Heart left ventricle (tissue), 13 donors: ENCODE measurements at regions not wholly inside any gene's neighbourhood (a gene's known extent, or its start where the extent isn't known, plus 50 kb on each side); places are given as distances from the start of the nearest gene placed in this dataset.

Source experiments
- POLR2A ChIP-seq, 2 donors: fragments of 450-650 bp; IDR thresholded peaks; one replicate each; pipeline ENCODE4 v1.6.1; 2017; ENCODE audit warnings: antibody characterized with exemption in 2 of 2, mild to moderate bottlenecking in 2 of 2, moderate library complexity in 2 of 2
- TF ChIP-seq, protein P1 (sequence below), 12 donors: fragments of 200-600 bp; sonication (generic) in 4 of 12; IDR thresholded peaks; one replicate each; pipeline versions ENCODE4 v1.5.0 to v1.8.0; 2018 to 2022; ENCODE audit warnings: antibody characterized with exemption in 12 of 12, mild to moderate bottlenecking in 5 of 12
- donor health status: ischemic (EF 13 %, LVEDD 7.1; RV severe dilation, severe dysfunction).
- donor health status: DM: no; HTN: yes; CAD: no.
- donor health status: DM: no; HTN: no; CAD: no.
- donor health status: ischemic (EF 25% LVEDD 6.9; RV normal size, moderate dysfunction).
- donor health status: ischemic (EF 25% LVEDD 5.7; RV mildly dilated, moderate dysfunction).
- donor health status: ischemic (EF 35%, LVEDD 5.7; RV mildly dilated, moderate dysfunction).
- donor health status: nonischemic (EF 11% LVEDD 7.7; RV severe dilation, severe dysfunction).
- donor health status: DM: yes; HTN: yes; CAD: no.
- donor health status: PGD.
- donor health status: ischemic (EF 29% LVEDD 5.4; RV normal size, mild dysfunction).
- donor health status: nonischemic (EF 23%, LVEDD 6.1; RV moderate dilation, normal function).

DNA sequence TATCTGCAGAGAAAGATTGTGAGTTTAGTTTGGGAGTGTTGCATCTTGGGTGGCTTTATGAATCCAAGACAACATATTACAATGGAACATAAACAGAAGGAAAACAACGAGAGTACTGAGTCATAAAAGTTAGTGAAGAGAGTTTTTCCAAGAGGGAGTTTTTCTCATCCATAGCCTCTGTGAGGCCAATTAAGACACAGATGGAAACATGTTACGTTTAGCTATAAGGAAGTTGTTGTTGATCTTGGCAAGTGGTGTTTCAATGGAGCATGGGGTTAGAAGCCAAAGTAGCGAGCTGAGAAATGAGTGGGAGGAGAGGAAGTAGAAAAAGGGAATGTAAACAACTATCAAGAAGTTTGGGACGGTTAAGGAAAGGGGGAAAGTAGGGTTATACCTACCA is 53.3 kb upstream of the SPATA31D4 start:
- TF ChIP-seq, protein P1, sequence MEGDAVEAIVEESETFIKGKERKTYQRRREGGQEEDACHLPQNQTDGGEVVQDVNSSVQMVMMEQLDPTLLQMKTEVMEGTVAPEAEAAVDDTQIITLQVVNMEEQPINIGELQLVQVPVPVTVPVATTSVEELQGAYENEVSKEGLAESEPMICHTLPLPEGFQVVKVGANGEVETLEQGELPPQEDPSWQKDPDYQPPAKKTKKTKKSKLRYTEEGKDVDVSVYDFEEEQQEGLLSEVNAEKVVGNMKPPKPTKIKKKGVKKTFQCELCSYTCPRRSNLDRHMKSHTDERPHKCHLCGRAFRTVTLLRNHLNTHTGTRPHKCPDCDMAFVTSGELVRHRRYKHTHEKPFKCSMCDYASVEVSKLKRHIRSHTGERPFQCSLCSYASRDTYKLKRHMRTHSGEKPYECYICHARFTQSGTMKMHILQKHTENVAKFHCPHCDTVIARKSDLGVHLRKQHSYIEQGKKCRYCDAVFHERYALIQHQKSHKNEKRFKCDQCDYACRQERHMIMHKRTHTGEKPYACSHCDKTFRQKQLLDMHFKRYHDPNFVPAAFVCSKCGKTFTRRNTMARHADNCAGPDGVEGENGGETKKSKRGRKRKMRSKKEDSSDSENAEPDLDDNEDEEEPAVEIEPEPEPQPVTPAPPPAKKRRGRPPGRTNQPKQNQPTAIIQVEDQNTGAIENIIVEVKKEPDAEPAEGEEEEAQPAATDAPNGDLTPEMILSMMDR (IDR thresholded peaks at IDR 0.05): no peak
- no peak for TF ChIP-seq POLR2A (IDR thresholded peaks at IDR 0.05)
